GM23338 (cell line): ENCODE measurements at regions not wholly inside any gene's neighbourhood (a gene's known extent, or its start where the extent isn't known, plus 50 kb on each side); places are given as distances from the start of the nearest gene placed in this dataset.

Source experiments
- ATAC-seq: fragments of 200-7000 bp; cut with Tn5 transposase; 3 replicates; pipeline ENCODE4 v1.9.1; 2020
- DNase-seq: peaks from one replicate; pipeline ENCODE4 v3.0.0-alpha.2; 2015; ENCODE audit warnings: low spot score
- H2AFZ ChIP-seq: fragments of 200-600 bp; sonication (generic); 2 replicates; pipeline ENCODE4 v1.8.0; 2016; ENCODE audit warnings: antibody characterized with exemption, mild to moderate bottlenecking, moderate library complexity
- H3F3A ChIP-seq: fragments of 200-600 bp; sonication (generic); replicated peaks from 2 replicates; pipeline ENCODE4 v1.8.0; 2017; ENCODE audit warnings: antibody characterized with exemption, mixed run types, low read depth
- H3K27ac ChIP-seq: fragments of 200-600 bp; sonication (generic); 2 replicates; pipeline ENCODE4 v1.6.1; 2016; ENCODE audit warnings: low read depth
- H3K27me3 ChIP-seq: fragments of 200-600 bp; sonication (generic); 2 replicates; pipeline ENCODE4 v1.8.0; 2016; ENCODE audit warnings: mild to moderate bottlenecking, mixed run types, moderate library complexity; ENCODE audit not compliant: insufficient read depth
- H3K36me3 ChIP-seq: fragments of 200-600 bp; sonication (generic); 2 replicates; pipeline ENCODE4 v1.8.0; 2016; ENCODE audit warnings: mild to moderate bottlenecking; ENCODE audit not compliant: insufficient read depth
- H3K4me1 ChIP-seq: fragments of 200-600 bp; sonication (generic); 2 replicates; pipeline ENCODE4 v1.8.0; 2016; ENCODE audit warnings: mild to moderate bottlenecking, moderate library complexity; ENCODE audit not compliant: insufficient read depth
- H3K4me2 ChIP-seq: fragments of 200-600 bp; sonication (generic); 2 replicates; pipeline ENCODE4 v1.7.1; 2017; ENCODE audit warnings: mixed run types
- H3K4me3 ChIP-seq: fragments of 200-600 bp; sonication (generic); 2 replicates; pipeline ENCODE4 v1.6.1; 2016; ENCODE audit warnings: mixed run types
- H3K79me2 ChIP-seq: fragments of 200-600 bp; sonication (generic); replicated peaks from 2 replicates; pipeline ENCODE4 v1.8.0; 2017; ENCODE audit warnings: mild to moderate bottlenecking; ENCODE audit not compliant: insufficient read depth
- H3K9me2 ChIP-seq: fragments of 200-600 bp; sonication (generic); 2 replicates; pipeline ENCODE4 v1.8.0; 2017; ENCODE audit not compliant: insufficient read depth
- H4K20me1 ChIP-seq: fragments of 200-600 bp; sonication (generic); replicated peaks from 2 replicates; pipeline ENCODE4 v1.8.0; 2017; ENCODE audit warnings: mild to moderate bottlenecking; ENCODE audit not compliant: insufficient read depth
- H3K27ac Mint-ChIP-seq: 2 replicates; pipeline ENCODE4 v1.8.0; 2020; ENCODE audit warnings: inconsistent platforms, mild to moderate bottlenecking, moderate library complexity, mixed read lengths
- H3K27me3 Mint-ChIP-seq: 3 replicates; pipeline ENCODE4 v1.8.0; 2022; ENCODE audit warnings: low read depth, mild to moderate bottlenecking, moderate library complexity, mixed read lengths, inconsistent platforms; ENCODE audit not compliant: insufficient read depth, poor library complexity
- H3K36me3 Mint-ChIP-seq: 3 replicates; pipeline ENCODE4 v1.8.0; 2021; ENCODE audit warnings: low read depth, mild to moderate bottlenecking, inconsistent platforms, moderate library complexity, mixed read lengths
- H3K4me1 Mint-ChIP-seq: 3 replicates; pipeline ENCODE4 v1.8.0; 2020; ENCODE audit warnings: mild to moderate bottlenecking, inconsistent platforms, mixed read lengths
- H3K4me3 Mint-ChIP-seq: 3 replicates; pipeline ENCODE4 v1.8.0; 2021; ENCODE audit warnings: moderate library complexity, mild to moderate bottlenecking, inconsistent platforms, mixed read lengths
- H3K9me3 Mint-ChIP-seq: 3 replicates; pipeline ENCODE4 v1.8.0; 2020; ENCODE audit warnings: moderate library complexity, mild to moderate bottlenecking, inconsistent platforms, mixed read lengths
- EZH2phosphoT487 ChIP-seq: fragments of 200-600 bp; sonication (generic); IDR thresholded peaks from one replicate; pipeline ENCODE4 v1.8.1; 2018; ENCODE audit warnings: antibody characterized with exemption; ENCODE audit not compliant: unreplicated experiment
- ZNF114 ChIP-seq: fragments of 250-450 bp; sonication (Bioruptor Pico); IDR thresholded peaks from 2 replicates; pipeline ENCODE4 v1.5.0; 2020; ENCODE audit warnings: mild to moderate bottlenecking, moderate library complexity
- ZNF462 ChIP-seq: fragments of 250-450 bp; sonication (Bioruptor Pico); IDR thresholded peaks from 2 replicates; pipeline ENCODE4 v1.5.0; 2020; ENCODE audit warnings: mild to moderate bottlenecking, moderate library complexity
- TF ChIP-seq, protein P1 (sequence below): IDR thresholded peaks from 2 replicates; pipeline ENCODE4 v1.6.1; 2016; ENCODE audit warnings: antibody characterized with exemption

- H3K4me3 Mint-ChIP-seq, result no peak overlapping the region
- Histone ChIP-seq H2AFZ (no peak overlapping the region), H3K27me3 (no peaks in the 10 kb centered on the region), H4K20me1 (no peaks in the 10 kb centered on the region), H3K9me2 (no peaks in the 10 kb centered on the region), H3K4me3 (no peak overlapping the region), H3K27ac (no peak overlapping the region), H3K79me2 (no peaks in the 10 kb centered on the region), H3K4me1 (no peaks in the 10 kb centered on the region), H3K4me2 (no peak overlapping the region), H3F3A (no peaks in the 10 kb centered on the region), H3K36me3 (no peaks in the 10 kb centered on the region)
- H3K4me1 Mint-ChIP-seq, result peaks cover 3% of the 10 kb centered on the region; the same call in 2 of the 3 replicates
- no peak overlapping the region for H3K27ac Mint-ChIP-seq
- DNase-seq (no peak), ATAC-seq (no peak)
- TF ChIP-seq, protein P1, sequence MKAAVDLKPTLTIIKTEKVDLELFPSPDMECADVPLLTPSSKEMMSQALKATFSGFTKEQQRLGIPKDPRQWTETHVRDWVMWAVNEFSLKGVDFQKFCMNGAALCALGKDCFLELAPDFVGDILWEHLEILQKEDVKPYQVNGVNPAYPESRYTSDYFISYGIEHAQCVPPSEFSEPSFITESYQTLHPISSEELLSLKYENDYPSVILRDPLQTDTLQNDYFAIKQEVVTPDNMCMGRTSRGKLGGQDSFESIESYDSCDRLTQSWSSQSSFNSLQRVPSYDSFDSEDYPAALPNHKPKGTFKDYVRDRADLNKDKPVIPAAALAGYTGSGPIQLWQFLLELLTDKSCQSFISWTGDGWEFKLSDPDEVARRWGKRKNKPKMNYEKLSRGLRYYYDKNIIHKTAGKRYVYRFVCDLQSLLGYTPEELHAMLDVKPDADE, result no peak
- TF ChIP-seq EZH2phosphoT487, result no peak
- no peak for TF ChIP-seq ZNF114 (CRISPR knock-in tag)
- no peak for TF ChIP-seq ZNF462
- H3K36me3 Mint-ChIP-seq, result no peaks in the 10 kb centered on the region; the same call in 2 of the 3 replicates
- H3K27me3 Mint-ChIP-seq, result no peaks in the 10 kb centered on the region
- H3K9me3 Mint-ChIP-seq, result peaks cover 9% of the 10 kb centered on the region; the same call in 2 of the 3 replicates
These were observed 395.0 kb downstream of the MLLT3 start for GRCh38 chr9:20227166-20227874.
